ENCODE measurements at regions not wholly inside any gene's neighbourhood (a gene's known extent, or its start where the extent isn't known, plus 50 kb on each side); places are given as distances from the start of the nearest gene placed in this dataset.

GRCh38 chr14:97779140-97779539 lies 982.0 kb downstream of the VRK1 start:
- TF ChIP-seq EP300 (IDR thresholded peaks at IDR 0.05; ENCODE audit: borderline replicate concordance): no peak
- no peak for TF ChIP-seq CREB1 (IDR thresholded peaks at IDR 0.05; ENCODE audit: low read depth)
- no peak for TF ChIP-seq USF1 (IDR thresholded peaks at IDR 0.05)
- TF ChIP-seq, protein P1, sequence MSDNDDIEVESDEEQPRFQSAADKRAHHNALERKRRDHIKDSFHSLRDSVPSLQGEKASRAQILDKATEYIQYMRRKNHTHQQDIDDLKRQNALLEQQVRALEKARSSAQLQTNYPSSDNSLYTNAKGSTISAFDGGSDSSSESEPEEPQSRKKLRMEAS (IDR thresholded peaks at IDR 0.05): no peak
- no peak for TF ChIP-seq TEAD4 (IDR thresholded peaks at IDR 0.05)
- no peak for TF ChIP-seq NFIC (IDR thresholded peaks at IDR 0.05)
- TF ChIP-seq ZBTB7A (IDR thresholded peaks at IDR 0.05; ENCODE audit: low read depth): no peak
- no peak for TF ChIP-seq YY1 (IDR thresholded peaks at IDR 0.05; ENCODE audit: low read depth)
- no peak for TF ChIP-seq REST (IDR thresholded peaks at IDR 0.05; ENCODE audit: low read depth)
- TF ChIP-seq EGR1 (IDR thresholded peaks at IDR 0.05): no peak
- TF ChIP-seq RAD21 (IDR thresholded peaks at IDR 0.05; ENCODE audit: low read depth): no peak
- no peak for TF ChIP-seq FOXM1 (IDR thresholded peaks at IDR 0.05; ENCODE audit: borderline replicate concordance, low read depth)
- no peak for TF ChIP-seq TAF1 (IDR thresholded peaks at IDR 0.05; ENCODE audit: low read depth)
- TF ChIP-seq CEBPB (IDR thresholded peaks at IDR 0.05): no peak

DNA sequence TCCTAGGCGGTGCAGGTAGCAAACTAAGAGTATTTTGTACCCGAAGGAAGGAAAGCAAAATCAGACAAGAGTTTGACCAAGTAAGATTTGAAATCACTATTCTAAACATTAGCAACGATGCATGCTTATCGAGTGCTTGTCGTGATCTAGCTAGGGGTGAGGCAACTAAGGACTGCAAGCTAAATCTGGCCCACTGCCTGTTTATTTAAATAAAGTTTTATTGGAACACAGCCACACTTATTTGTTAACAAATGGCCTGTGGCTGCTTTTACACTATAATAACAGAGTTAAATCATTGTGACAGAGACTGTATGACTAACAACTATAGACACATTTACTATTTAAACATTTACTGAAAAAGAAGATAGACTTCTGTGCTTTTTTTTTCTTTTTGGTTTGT lies 983.6 kb downstream of the VRK1 start:
- TF ChIP-seq EGR1 (IDR thresholded peaks at IDR 0.05): no peak
- no peak for TF ChIP-seq TEAD4 (IDR thresholded peaks at IDR 0.05)
- no peak for TF ChIP-seq CEBPB (IDR thresholded peaks at IDR 0.05)

GRCh38 chr14:97781961-97782360 lies 984.8 kb downstream of the VRK1 start:
- TF ChIP-seq YY1 (IDR thresholded peaks at IDR 0.05; ENCODE audit: low read depth) (no peak), TAF1 (IDR thresholded peaks at IDR 0.05; ENCODE audit: low read depth) (no peak), RAD21 (IDR thresholded peaks at IDR 0.05; ENCODE audit: low read depth) (no peak), TEAD4 (IDR thresholded peaks at IDR 0.05) (no peak), USF1 (IDR thresholded peaks at IDR 0.05) (no peak), EP300 (IDR thresholded peaks at IDR 0.05; ENCODE audit: borderline replicate concordance) (no peak), ZBTB7A (IDR thresholded peaks at IDR 0.05; ENCODE audit: low read depth) (no peak), FOXM1 (IDR thresholded peaks at IDR 0.05; ENCODE audit: borderline replicate concordance, low read depth) (no peak), CREB1 (IDR thresholded peaks at IDR 0.05; ENCODE audit: low read depth) (no peak), NFIC (IDR thresholded peaks at IDR 0.05) (no peak), TCF12 (IDR thresholded peaks at IDR 0.05; ENCODE audit: low read depth) (no peak), REST (IDR thresholded peaks at IDR 0.05; ENCODE audit: low read depth) (no peak), CEBPB (IDR thresholded peaks at IDR 0.05) (no peak), EGR1 (IDR thresholded peaks at IDR 0.05) (no peak)
- TF ChIP-seq, protein P1 (IDR thresholded peaks at IDR 0.05): no peak

- TF ChIP-seq EP300 (IDR thresholded peaks at IDR 0.05; ENCODE audit: borderline replicate concordance) (no peak), CREB1 (IDR thresholded peaks at IDR 0.05; ENCODE audit: low read depth) (no peak), REST (IDR thresholded peaks at IDR 0.05; ENCODE audit: low read depth) (no peak), USF1 (IDR thresholded peaks at IDR 0.05) (no peak), EGR1 (IDR thresholded peaks at IDR 0.05) (no peak), CEBPB (IDR thresholded peaks at IDR 0.05) (no peak), NFIC (IDR thresholded peaks at IDR 0.05) (no peak), RAD21 (IDR thresholded peaks at IDR 0.05; ENCODE audit: low read depth) (no peak), TCF12 (IDR thresholded peaks at IDR 0.05; ENCODE audit: low read depth) (no peak), TEAD4 (IDR thresholded peaks at IDR 0.05) (no peak), YY1 (IDR thresholded peaks at IDR 0.05; ENCODE audit: low read depth) (no peak), TAF1 (IDR thresholded peaks at IDR 0.05; ENCODE audit: low read depth) (no peak), FOXM1 (IDR thresholded peaks at IDR 0.05; ENCODE audit: borderline replicate concordance, low read depth) (no peak)
- TF ChIP-seq, protein P1 (IDR thresholded peaks at IDR 0.05): no peak
Observed at GRCh38 chr14:97782871-97783414, 985.8 kb downstream of the VRK1 start.
